ENCODE measurements at regions not wholly inside any gene's neighbourhood (a gene's known extent, or its start where the extent isn't known, plus 50 kb on each side); places are given as distances from the start of the nearest gene placed in this dataset.

GRCh38 chr7:135853008-135853407, 104.4 kb upstream of the FAM180A start:
- no peaks in the 10 kb centered on the region for H3K36me3 ChIP-seq (ENCODE audit: control insufficient read depth in 5 of 5, insufficient read depth in 5 of 5, low read length in 5 of 5)
- no peaks in the 10 kb centered on the region for H3K27me3 ChIP-seq (ENCODE audit: control insufficient read depth in 5 of 5, insufficient read depth in 4 of 5, low read length in 5 of 5)
- H3K4me1 ChIP-seq (ENCODE audit: control insufficient read depth in 5 of 5, insufficient read depth in 5 of 5, low read length in 5 of 5) = peaks cover 0 to 9% (median 4%) of the 10 kb centered on the region in 5 donors
- no peak overlapping the region for H3K27ac ChIP-seq (ENCODE audit: low read depth, low read length)
- no peak overlapping the region for H3K9ac ChIP-seq (ENCODE audit: low read length in 5 of 5)
- H3K9me3 ChIP-seq (ENCODE audit: control insufficient read depth in 5 of 5, low read length in 5 of 5) = no peaks in the 10 kb centered on the region
- H3K4me3 ChIP-seq (ENCODE audit: low read depth in 1 of 5, low read length in 5 of 5) = no peak overlapping the region

GRCh38 chr7:135847242-135847641, 98.6 kb upstream of the FAM180A start:
- Histone ChIP-seq H3K9me3 (ENCODE audit: control insufficient read depth in 5 of 5, low read length in 5 of 5) (no peaks in the 10 kb centered on the region), H3K9ac (ENCODE audit: low read length in 5 of 5) (no peak overlapping the region), H3K4me1 (ENCODE audit: control insufficient read depth in 5 of 5, insufficient read depth in 5 of 5, low read length in 5 of 5) (no peaks in the 10 kb centered on the region), H3K27ac (ENCODE audit: low read depth, low read length) (no peak overlapping the region), H3K27me3 (ENCODE audit: control insufficient read depth in 5 of 5, insufficient read depth in 4 of 5, low read length in 5 of 5) (no peaks in the 10 kb centered on the region), H3K36me3 (ENCODE audit: control insufficient read depth in 5 of 5, insufficient read depth in 5 of 5, low read length in 5 of 5) (no peaks in the 10 kb centered on the region), H3K4me3 (ENCODE audit: low read depth in 1 of 5, low read length in 5 of 5) (no peak overlapping the region)

GRCh38 chr7:135846339-135846738, 97.7 kb upstream of the FAM180A start:
- H3K27ac ChIP-seq (ENCODE audit: low read depth, low read length) = no peak overlapping the region
- no peaks in the 10 kb centered on the region for H3K4me1 ChIP-seq (ENCODE audit: control insufficient read depth in 5 of 5, insufficient read depth in 5 of 5, low read length in 5 of 5)
- H3K27me3 ChIP-seq (ENCODE audit: control insufficient read depth in 5 of 5, insufficient read depth in 4 of 5, low read length in 5 of 5) = no peaks in the 10 kb centered on the region
- no peaks in the 10 kb centered on the region for H3K9me3 ChIP-seq (ENCODE audit: control insufficient read depth in 5 of 5, low read length in 5 of 5)
- no peaks in the 10 kb centered on the region for H3K36me3 ChIP-seq (ENCODE audit: control insufficient read depth in 5 of 5, insufficient read depth in 5 of 5, low read length in 5 of 5)
- no peak overlapping the region for H3K9ac ChIP-seq (ENCODE audit: low read length in 5 of 5)
- no peak overlapping the region for H3K4me3 ChIP-seq (ENCODE audit: low read depth in 1 of 5, low read length in 5 of 5)

- Histone ChIP-seq H3K4me1 (ENCODE audit: control insufficient read depth in 5 of 5, insufficient read depth in 5 of 5, low read length in 5 of 5) (no peaks in the 10 kb centered on the region), H3K27ac (ENCODE audit: low read depth, low read length) (no peak overlapping the region), H3K9me3 (ENCODE audit: control insufficient read depth in 5 of 5, low read length in 5 of 5) (no peaks in the 10 kb centered on the region), H3K36me3 (ENCODE audit: control insufficient read depth in 5 of 5, insufficient read depth in 5 of 5, low read length in 5 of 5) (no peaks in the 10 kb centered on the region), H3K9ac (ENCODE audit: low read length in 5 of 5) (no peak overlapping the region), H3K27me3 (ENCODE audit: control insufficient read depth in 5 of 5, insufficient read depth in 4 of 5, low read length in 5 of 5) (no peaks in the 10 kb centered on the region), H3K4me3 (ENCODE audit: low read depth in 1 of 5, low read length in 5 of 5) (no peak overlapping the region)
These were observed 96.9 kb upstream of the FAM180A start for GRCh38 chr7:135845415-135846075.

- no peaks in the 10 kb centered on the region for H3K9me3 ChIP-seq (ENCODE audit: control insufficient read depth in 5 of 5, low read length in 5 of 5)
- no peak overlapping the region for H3K9ac ChIP-seq (ENCODE audit: low read length in 5 of 5)
- no peaks in the 10 kb centered on the region for H3K36me3 ChIP-seq (ENCODE audit: control insufficient read depth in 5 of 5, insufficient read depth in 5 of 5, low read length in 5 of 5)
- H3K4me1 ChIP-seq (ENCODE audit: control insufficient read depth in 5 of 5, insufficient read depth in 5 of 5, low read length in 5 of 5) = no peaks in the 10 kb centered on the region
- no peak overlapping the region for H3K27ac ChIP-seq (ENCODE audit: low read depth, low read length)
- H3K27me3 ChIP-seq (ENCODE audit: control insufficient read depth in 5 of 5, insufficient read depth in 4 of 5, low read length in 5 of 5) = no peaks in the 10 kb centered on the region
- H3K4me3 ChIP-seq (ENCODE audit: low read depth in 1 of 5, low read length in 5 of 5) = no peak overlapping the region
These were observed 96.3 kb upstream of the FAM180A start for GRCh38 chr7:135844903-135845302.

GRCh38 chr7:135843214-135843613, 94.6 kb upstream of the FAM180A start:
- Histone ChIP-seq H3K4me1 (ENCODE audit: control insufficient read depth in 5 of 5, insufficient read depth in 5 of 5, low read length in 5 of 5) (no peaks in the 10 kb centered on the region), H3K9me3 (ENCODE audit: control insufficient read depth in 5 of 5, low read length in 5 of 5) (no peaks in the 10 kb centered on the region), H3K36me3 (ENCODE audit: control insufficient read depth in 5 of 5, insufficient read depth in 5 of 5, low read length in 5 of 5) (no peaks in the 10 kb centered on the region), H3K9ac (ENCODE audit: low read length in 5 of 5) (no peak overlapping the region), H3K27ac (ENCODE audit: low read depth, low read length) (no peak overlapping the region), H3K4me3 (ENCODE audit: low read depth in 1 of 5, low read length in 5 of 5) (no peak overlapping the region), H3K27me3 (ENCODE audit: control insufficient read depth in 5 of 5, insufficient read depth in 4 of 5, low read length in 5 of 5) (no peaks in the 10 kb centered on the region)

- H3K9ac ChIP-seq (ENCODE audit: low read length in 5 of 5) = no peak overlapping the region
- no peak overlapping the region for H3K27ac ChIP-seq (ENCODE audit: low read depth, low read length)
- no peaks in the 10 kb centered on the region for H3K27me3 ChIP-seq (ENCODE audit: control insufficient read depth in 5 of 5, insufficient read depth in 4 of 5, low read length in 5 of 5)
- H3K4me1 ChIP-seq (ENCODE audit: control insufficient read depth in 5 of 5, insufficient read depth in 5 of 5, low read length in 5 of 5) = no peaks in the 10 kb centered on the region
- no peaks in the 10 kb centered on the region for H3K36me3 ChIP-seq (ENCODE audit: control insufficient read depth in 5 of 5, insufficient read depth in 5 of 5, low read length in 5 of 5)
- H3K4me3 ChIP-seq (ENCODE audit: low read depth in 1 of 5, low read length in 5 of 5) = no peak overlapping the region
- H3K9me3 ChIP-seq (ENCODE audit: control insufficient read depth in 5 of 5, low read length in 5 of 5) = no peaks in the 10 kb centered on the region
These were observed 94.0 kb upstream of the FAM180A start for GRCh38 chr7:135842446-135843179.

GRCh38 chr7:135840591-135840990, 92.0 kb upstream of the FAM180A start:
- H3K4me3 ChIP-seq (ENCODE audit: low read depth in 1 of 5, low read length in 5 of 5) = no peak overlapping the region
- H3K9me3 ChIP-seq (ENCODE audit: control insufficient read depth in 5 of 5, low read length in 5 of 5) = no peaks in the 10 kb centered on the region
- H3K9ac ChIP-seq (ENCODE audit: low read length in 5 of 5) = no peak overlapping the region
- H3K36me3 ChIP-seq (ENCODE audit: control insufficient read depth in 5 of 5, insufficient read depth in 5 of 5, low read length in 5 of 5) = no peaks in the 10 kb centered on the region
- no peaks in the 10 kb centered on the region for H3K4me1 ChIP-seq (ENCODE audit: control insufficient read depth in 5 of 5, insufficient read depth in 5 of 5, low read length in 5 of 5)
- H3K27ac ChIP-seq (ENCODE audit: low read depth, low read length) = no peak overlapping the region
- no peaks in the 10 kb centered on the region for H3K27me3 ChIP-seq (ENCODE audit: control insufficient read depth in 5 of 5, insufficient read depth in 4 of 5, low read length in 5 of 5)

GRCh38 chr7:135837675-135838074, 89.1 kb upstream of the FAM180A start:
- H3K36me3 ChIP-seq (ENCODE audit: control insufficient read depth in 5 of 5, insufficient read depth in 5 of 5, low read length in 5 of 5) = no peaks in the 10 kb centered on the region
- H3K27ac ChIP-seq (ENCODE audit: low read depth, low read length) = no peak overlapping the region
- no peaks in the 10 kb centered on the region for H3K9me3 ChIP-seq (ENCODE audit: control insufficient read depth in 5 of 5, low read length in 5 of 5)
- H3K27me3 ChIP-seq (ENCODE audit: control insufficient read depth in 5 of 5, insufficient read depth in 4 of 5, low read length in 5 of 5) = no peaks in the 10 kb centered on the region
- H3K4me1 ChIP-seq (ENCODE audit: control insufficient read depth in 5 of 5, insufficient read depth in 5 of 5, low read length in 5 of 5) = peaks cover 0 to 19% (median 0%) of the 10 kb centered on the region in 5 donors
- H3K9ac ChIP-seq (ENCODE audit: low read length in 5 of 5) = no peak overlapping the region
- no peak overlapping the region for H3K4me3 ChIP-seq (ENCODE audit: low read depth in 1 of 5, low read length in 5 of 5)

GRCh38 chr7:135834266-135834665, 85.7 kb upstream of the FAM180A start:
- peaks cover 0 to 30% (median 0%) of the 10 kb centered on the region in 5 donors for H3K4me1 ChIP-seq (ENCODE audit: control insufficient read depth in 5 of 5, insufficient read depth in 5 of 5, low read length in 5 of 5)
- peaks cover 0 to 4% (median 2%) of the 10 kb centered on the region in 5 donors for H3K27me3 ChIP-seq (ENCODE audit: control insufficient read depth in 5 of 5, insufficient read depth in 4 of 5, low read length in 5 of 5)
- H3K27ac ChIP-seq (ENCODE audit: low read depth, low read length) = no peak overlapping the region
- H3K9me3 ChIP-seq (ENCODE audit: control insufficient read depth in 5 of 5, low read length in 5 of 5) = no peaks in the 10 kb centered on the region
- H3K36me3 ChIP-seq (ENCODE audit: control insufficient read depth in 5 of 5, insufficient read depth in 5 of 5, low read length in 5 of 5) = no peaks in the 10 kb centered on the region
- no peak overlapping the region for H3K9ac ChIP-seq (ENCODE audit: low read length in 5 of 5)
- H3K4me3 ChIP-seq (ENCODE audit: low read depth in 1 of 5, low read length in 5 of 5) = no peak overlapping the region

Data from subcutaneous abdominal adipose tissue (tissue), 5 donors.